Left lung (tissue), 4 donors: ENCODE measurements at regions not wholly inside any gene's neighbourhood (a gene's known extent, or its start where the extent isn't known, plus 50 kb on each side); places are given as distances from the start of the nearest gene placed in this dataset.

Source experiments
- ATAC-seq: fragments of 200-7000 bp; cut with Tn5 transposase; one replicate; pipeline ENCODE4 v1.9.1; 2020; ENCODE audit warnings: moderate library complexity
- DNase-seq, 4 donors: peaks; one replicate each; pipeline ENCODE4 v3.0.0-alpha.2; 2013 to 2020
- H3K27ac ChIP-seq, 2 donors: fragments of 200-600 bp; sonication (generic) in 1 of 2; one replicate each; pipeline versions ENCODE4 v1.5.0 to v1.8.0; 2020 to 2021
- H3K27me3 ChIP-seq, 2 donors: fragments of 200-600 bp; sonication (generic) in 1 of 2; one replicate each; pipeline versions ENCODE4 v1.5.0 to v1.8.0; 2020 to 2021
- H3K36me3 ChIP-seq, 2 donors: fragments of 200-600 bp; sonication (generic) in 1 of 2; one replicate each; pipeline versions ENCODE4 v1.5.0 to v1.8.0; 2020 to 2021
- H3K4me1 ChIP-seq, 2 donors: fragments of 200-600 bp; one replicate each; pipeline ENCODE4 v1.8.0; 2021
- H3K4me3 ChIP-seq, 2 donors: fragments of 200-600 bp; sonication (generic) in 1 of 2; one replicate each; pipeline versions ENCODE4 v1.5.0 to v1.8.0; 2020 to 2021; ENCODE audit warnings: mild to moderate bottlenecking in 1 of 2
- H3K9me3 ChIP-seq, 2 donors: fragments of 200-600 bp; sonication (generic) in 1 of 2; one replicate each; pipeline versions ENCODE4 v1.5.0 to v1.8.0; 2020 to 2021
- CTCF ChIP-seq, 2 donors: fragments of 200-600 bp; sonication (generic) in 1 of 2; IDR thresholded peaks; one replicate each; pipeline versions ENCODE4 v1.5.0 to v1.8.0; 2021; ENCODE audit warnings: antibody characterized with exemption in 2 of 2
- intact Hi-C, 2 donors: fragments of 100-400 bp; cut with DNase I; formaldehyde crosslinking; loops; one replicate each; pipeline versions ENCODE4 v1.11.2 to v1.14.2; 2022
- donor health status: DM: no; HTN: yes; CAD: no.
- donor health status: DM: no; HTN: no; CAD: no.

- DNase-seq (peak in 3 of 4 donors; percentile 77 to 84 (median 79)), ATAC-seq (peak; percentile 86)
- no peaks in the 10 kb centered on the region for H3K27me3 ChIP-seq
- H3K4me3 ChIP-seq: no peak overlapping the region
- H3K9me3 ChIP-seq: no peaks in the 10 kb centered on the region
- H3K27ac ChIP-seq: peak overlapping the region; percentile 78 to 87
- peaks cover 19 to 54% of the 10 kb centered on the region in 2 donors for H3K4me1 ChIP-seq
- intact Hi-C loops: no loop called here
- no peak for TF ChIP-seq CTCF (IDR thresholded peaks at IDR 0.05)
- H3K36me3 ChIP-seq: no peaks in the 10 kb centered on the region
Observed at GRCh38 chr12:124655048-124655697, 87.8 kb upstream of the NCOR2 start.

- DNase-seq (no peak), ATAC-seq (no peak)
- peaks cover 19 to 54% of the 10 kb centered on the region in 2 donors for H3K4me1 ChIP-seq
- no peaks in the 10 kb centered on the region for H3K9me3 ChIP-seq
- no peaks in the 10 kb centered on the region for H3K27me3 ChIP-seq
- H3K36me3 ChIP-seq: no peaks in the 10 kb centered on the region
- peak overlapping the region; percentile 78 to 87 for H3K27ac ChIP-seq
- no peak for TF ChIP-seq CTCF (IDR thresholded peaks at IDR 0.05)
- intact Hi-C loops: no loop called here
- H3K4me3 ChIP-seq: no peak overlapping the region
Observed at GRCh38 chr12:124654666-124655047, 87.2 kb upstream of the NCOR2 start.

GRCh38 chr12:124653169-124653931 lies 85.9 kb upstream of the NCOR2 start:
- Histone ChIP-seq H3K27me3 (no peaks in the 10 kb centered on the region), H3K4me3 (no peak overlapping the region), H3K4me1 (peaks cover 19 to 54% of the 10 kb centered on the region in 2 donors), H3K27ac (peak overlapping the region in 1 of 2 donors; percentile 55), H3K36me3 (no peaks in the 10 kb centered on the region), H3K9me3 (peaks cover 0 to 8% of the 10 kb centered on the region in 2 donors)
- intact Hi-C loops: no loop called here
- ATAC-seq (no peak), DNase-seq (peak in 1 of 4 donors; percentile 48)
- TF ChIP-seq CTCF (IDR thresholded peaks at IDR 0.05): no peak

GRCh38 chr12:124652661-124653060 lies 85.2 kb upstream of the NCOR2 start:
- peaks cover 19 to 54% of the 10 kb centered on the region in 2 donors for H3K4me1 ChIP-seq

More at GRCh38 chr12:124652661-124653060, 85.2 kb upstream of the NCOR2 start:
- ATAC-seq (no peak), DNase-seq (no peak)
- Histone ChIP-seq H3K9me3 (peaks cover 0 to 9% of the 10 kb centered on the region in 2 donors), H3K27ac (peak overlapping the region in 1 of 2 donors; percentile 55), H3K36me3 (no peaks in the 10 kb centered on the region), H3K27me3 (no peaks in the 10 kb centered on the region), H3K4me3 (no peak overlapping the region)
- intact Hi-C loops: no loop called here
- no peak for TF ChIP-seq CTCF (IDR thresholded peaks at IDR 0.05)
